ENCODE measurements at regions not wholly inside any gene's neighbourhood (a gene's known extent, or its start where the extent isn't known, plus 50 kb on each side); places are given as distances from the start of the nearest gene placed in this dataset.

GRCh38 chr2:217471319-217471718, 531.5 kb downstream of the TNS1 start:
- WGBS, 2 donors = 94 to 100% methylated on average over 1 of the region's 1 CpG
- Histone ChIP-seq H3K9me3 (peaks cover 0 to 8% (median 0%) of the 10 kb centered on the region in 11 donors), H3K4me1 (peaks cover 0 to 3% (median 0%) of the 10 kb centered on the region in 9 donors), H3K27ac (no peak overlapping the region), H3K4me3 (no peak overlapping the region), H3K27me3 (no peaks in the 10 kb centered on the region), H3K36me3 (no peaks in the 10 kb centered on the region)
- intact Hi-C loops (cut with DNase I) = no loop called here
- DNase-seq (no peak), ATAC-seq (no peak)
- no peak for TF ChIP-seq CTCF (IDR thresholded peaks at IDR 0.05)

DNA sequence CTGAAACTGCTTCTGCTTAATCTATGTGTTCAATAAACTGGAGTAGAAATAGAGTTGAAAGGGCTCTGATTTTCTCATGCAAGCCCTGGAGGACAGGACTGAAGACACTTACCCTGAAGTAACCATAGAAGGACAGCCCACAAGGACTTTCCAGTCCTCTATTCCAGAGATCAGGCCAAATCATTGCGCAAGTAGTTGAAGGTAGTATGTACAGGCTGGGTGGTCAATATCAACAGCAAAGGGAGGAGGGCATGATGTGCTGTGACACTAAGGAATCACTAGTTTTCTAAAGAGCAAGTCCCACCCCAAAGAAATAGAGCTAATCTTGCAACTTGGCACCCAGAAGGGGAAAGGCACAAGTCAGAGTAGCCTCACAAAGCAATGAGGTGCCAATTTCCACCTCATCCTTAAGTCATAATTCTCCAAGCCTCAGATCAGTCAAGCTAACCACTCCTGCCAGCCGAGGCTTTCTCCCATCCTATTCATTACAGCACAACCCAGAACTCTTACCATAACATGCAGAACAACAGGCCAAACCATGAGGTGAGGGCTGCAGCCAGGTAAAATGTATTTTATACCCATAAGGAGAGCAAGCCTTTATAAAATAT, 533.5 kb downstream of the TNS1 start:
- peaks cover 0 to 3% (median 0%) of the 10 kb centered on the region in 9 donors for H3K4me1 ChIP-seq
- TF ChIP-seq CTCF (IDR thresholded peaks at IDR 0.05) = no peak
- 96 to 98% methylated on average over 2 of the region's 2 CpGs for WGBS, 2 donors
- H3K36me3 ChIP-seq = no peaks in the 10 kb centered on the region
- ATAC-seq = no peak
- no peak overlapping the region for H3K27ac ChIP-seq
- intact Hi-C loops (cut with DNase I) = no loop called here
- DNase-seq = no peak
- H3K4me3 ChIP-seq = no peak overlapping the region
- H3K9me3 ChIP-seq = peaks cover 0 to 8% (median 0%) of the 10 kb centered on the region in 11 donors
- no peaks in the 10 kb centered on the region for H3K27me3 ChIP-seq

DNA sequence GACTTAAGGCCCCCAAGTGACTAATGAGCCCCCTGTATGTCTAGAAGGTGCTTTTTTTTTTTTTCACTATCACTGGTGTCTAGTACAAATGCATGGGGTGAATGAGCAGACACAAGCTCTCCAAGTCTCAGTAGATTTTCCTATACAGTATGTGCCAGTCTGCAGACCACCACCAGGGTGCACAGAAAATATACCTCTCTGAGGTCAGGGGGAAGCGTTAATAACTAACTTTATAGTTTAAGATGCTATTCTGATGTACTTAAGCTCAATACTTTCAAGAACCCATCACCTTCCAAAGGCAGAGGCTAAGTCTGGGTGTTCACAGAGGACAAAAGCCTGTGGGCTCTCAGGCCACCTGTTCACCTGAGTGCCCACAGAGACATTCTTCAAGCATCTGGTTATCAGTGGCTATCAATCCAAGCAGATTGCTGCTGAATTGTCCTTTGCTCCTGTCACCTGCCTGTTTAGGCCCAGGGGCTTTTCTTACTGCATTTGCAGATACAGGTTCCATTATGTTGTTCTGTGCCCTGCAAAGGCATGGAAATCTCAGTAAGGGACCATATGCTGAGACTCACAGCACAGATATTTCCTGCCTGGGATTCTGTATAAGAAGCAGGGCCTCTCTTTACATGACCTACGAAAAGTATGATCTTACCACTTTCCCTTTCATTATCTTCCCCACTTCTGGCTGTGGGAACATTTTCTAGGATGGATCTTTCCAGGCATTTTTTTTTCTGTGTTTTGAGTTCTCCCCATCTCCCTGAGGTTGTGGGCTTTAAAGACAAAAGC, 534.6 kb downstream of the TNS1 start:
- no peak overlapping the region for H3K27ac ChIP-seq
- DNase-seq = no peak
- no peaks in the 10 kb centered on the region for H3K27me3 ChIP-seq
- H3K4me1 ChIP-seq = peaks cover 0 to 3% (median 0%) of the 10 kb centered on the region in 9 donors
- peaks cover 0 to 8% (median 0%) of the 10 kb centered on the region in 11 donors for H3K9me3 ChIP-seq
- ATAC-seq = no peak
- WGBS, 2 donors = 87 to 95% methylated on average over 2 of the region's 2 CpGs
- intact Hi-C loops (cut with DNase I) = no loop called here
- no peaks in the 10 kb centered on the region for H3K36me3 ChIP-seq
- no peak overlapping the region for H3K4me3 ChIP-seq
- TF ChIP-seq CTCF (IDR thresholded peaks at IDR 0.05) = no peak

DNA sequence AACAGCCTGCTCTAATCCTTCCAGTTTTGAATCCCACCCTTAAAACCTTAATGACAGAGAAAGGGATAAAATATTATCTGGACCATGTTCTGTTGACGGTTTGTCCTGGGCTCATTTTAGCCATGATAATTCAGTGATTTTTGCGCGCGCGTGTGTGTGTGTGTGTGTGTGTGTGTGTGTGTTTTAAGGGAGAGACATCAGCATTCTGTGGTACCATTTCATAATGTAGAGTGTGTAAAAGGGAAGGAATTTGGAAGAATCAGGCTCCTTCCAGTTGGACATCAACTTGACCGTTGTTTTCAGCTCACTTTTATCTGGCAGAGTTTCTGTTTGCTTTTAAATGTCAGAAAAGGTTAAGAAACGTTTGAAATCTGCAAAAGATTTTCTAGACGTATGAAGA, 535.5 kb downstream of the TNS1 start:
- no peaks in the 10 kb centered on the region for H3K36me3 ChIP-seq
- TF ChIP-seq CTCF (IDR thresholded peaks at IDR 0.05) = no peak
- ATAC-seq = peak in 1 of 8 donors; percentile 25
- H3K4me1 ChIP-seq = peaks cover 0 to 3% (median 0%) of the 10 kb centered on the region in 9 donors
- 66 to 75% methylated on average over 8 of the region's 8 CpGs for WGBS, 2 donors
- DNase-seq = no peak
- intact Hi-C loops (cut with DNase I) = no loop called here
- H3K27ac ChIP-seq = no peak overlapping the region
- peaks cover 0 to 8% (median 0%) of the 10 kb centered on the region in 11 donors for H3K9me3 ChIP-seq
- no peak overlapping the region for H3K4me3 ChIP-seq
- no peaks in the 10 kb centered on the region for H3K27me3 ChIP-seq
